Aorta (tissue), 5 donors: ENCODE measurements at regions not wholly inside any gene's neighbourhood (a gene's known extent, or its start where the extent isn't known, plus 50 kb on each side); places are given as distances from the start of the nearest gene placed in this dataset.
"Not testable (repeated sequence)": the region's sequence is repeated elsewhere in the genome, so short reads cannot be mapped to it uniquely, and the experiment has no call there.

Source experiments
- ATAC-seq: fragments of 200-7000 bp; cut with Tn5 transposase; one replicate; pipeline ENCODE4 v1.9.1; 2022; ENCODE audit warnings: moderate library complexity; ENCODE audit not compliant: low FRiP score
- DNase-seq, 2 donors: peaks; one replicate each; pipeline ENCODE4 v3.0.0-alpha.2; 2020
- H3K27ac ChIP-seq, 2 donors: one replicate each; pipeline ENCODE4 v1.5.1; 2013; ENCODE audit warnings: low read length in 2 of 2, mild to moderate bottlenecking in 2 of 2, moderate library complexity in 2 of 2, control low read depth in 1 of 2, inconsistent platforms in 1 of 2, low read depth in 1 of 2
- H3K27me3 ChIP-seq, 2 donors: one replicate each; pipeline ENCODE4 v1.6.1; 2013; ENCODE audit warnings: control low read depth in 1 of 2, low read length in 1 of 2, mild to moderate bottlenecking in 1 of 2, moderate library complexity in 1 of 2; ENCODE audit not compliant: insufficient read depth in 2 of 2, control insufficient read depth in 1 of 2
- H3K36me3 ChIP-seq, 2 donors: one replicate each; pipeline ENCODE4 v1.6.1; 2013; ENCODE audit warnings: control low read depth in 1 of 2, low read length in 1 of 2, mild to moderate bottlenecking in 1 of 2; ENCODE audit not compliant: insufficient read depth in 2 of 2, control insufficient read depth in 1 of 2
- H3K4me1 ChIP-seq, 2 donors: one replicate each; pipeline ENCODE4 v1.6.1; 2013; ENCODE audit warnings: low read length in 2 of 2, control low read depth in 1 of 2, mild to moderate bottlenecking in 1 of 2, moderate library complexity in 1 of 2; ENCODE audit not compliant: insufficient read depth in 2 of 2, control insufficient read depth in 1 of 2
- H3K4me3 ChIP-seq, 2 donors: one replicate each; pipeline ENCODE4 v1.5.1; 2013; ENCODE audit warnings: low read length in 2 of 2, control low read depth in 1 of 2, mild to moderate bottlenecking in 1 of 2
- H3K9me3 ChIP-seq: one replicate; pipeline ENCODE4 v1.6.1; 2013; ENCODE audit warnings: mild to moderate bottlenecking, low read length; ENCODE audit not compliant: control insufficient read depth
- WGBS, 2 donors: extraction: QIAGEN DNeasy Blood & Tissue Kit; methylation state at CpG; one replicate each; pipeline ENCODE4 v1.1.7; 2013; 5-methylcytosine and 5-hydroxymethylcytosine counted together
- intact Hi-C, 2 donors: fragments of 100-400 bp; cut with DNase I; formaldehyde crosslinking; loops; one replicate each; pipeline versions ENCODE4 v1.14.2 to v1.15.0; 2022
- donor health status: healthy with polysubstance abuse.
- donor health status: Bipolar disorder and iron deficiency.
- donor health status: DM: no; HTN: no; CAD: no.
- donor health status: DM: no; HTN: no; CAD: no.
- donor health status: DM: yes; HTN: yes; CAD: no.

DNA sequence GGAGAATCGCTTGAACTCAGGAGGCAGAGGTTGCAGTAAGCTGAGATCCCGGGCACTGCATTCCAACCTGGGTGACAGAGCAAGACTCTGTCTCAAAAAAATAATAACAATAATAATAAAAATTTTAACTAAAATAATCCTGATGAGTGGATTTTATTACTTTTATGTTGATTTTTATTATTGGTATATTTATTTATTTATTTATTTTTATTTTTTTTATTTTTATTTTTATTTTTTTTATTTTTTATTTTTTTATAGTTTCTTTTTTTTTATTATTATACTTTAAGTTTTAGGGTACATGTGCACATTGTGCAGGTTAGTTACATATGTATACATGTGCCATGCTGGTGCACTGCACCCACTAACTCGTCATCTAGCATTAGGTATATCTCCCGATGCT lies 90.6 kb upstream of the CLNK start:
- H3K36me3 ChIP-seq, intact Hi-C loops, H3K27ac ChIP-seq, H3K4me1 ChIP-seq, H3K4me3 ChIP-seq, ATAC-seq, DNase-seq, H3K27me3 ChIP-seq, H3K9me3 ChIP-seq: not testable (repeated sequence)
- 93 to 100% methylated on average over 2 to 3 of the region's 4 CpGs for WGBS, 2 donors

DNA sequence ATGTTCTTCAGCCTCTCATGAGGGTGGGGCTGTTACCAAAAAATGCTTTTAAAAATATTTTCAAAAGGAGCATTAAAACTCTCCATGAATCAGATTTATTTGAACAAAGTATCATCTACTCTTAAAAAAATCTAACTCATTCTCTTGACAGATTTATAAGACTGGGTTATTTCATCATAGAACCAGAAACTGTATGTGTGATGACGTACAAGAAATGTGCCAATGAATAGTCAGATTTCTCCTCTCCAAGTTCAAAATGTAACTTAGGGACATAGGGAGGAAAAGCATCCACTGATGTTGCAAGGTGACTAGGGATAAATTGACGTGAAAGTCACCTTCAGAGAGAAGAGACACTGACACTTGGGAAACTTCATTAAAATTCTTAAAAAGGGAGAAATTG lies 89.1 kb upstream of the CLNK start:
- Histone ChIP-seq H3K27ac (no peak overlapping the region), H3K9me3 (no peaks in the 10 kb centered on the region), H3K27me3 (no peaks in the 10 kb centered on the region), H3K4me3 (no peak overlapping the region), H3K36me3 (no peaks in the 10 kb centered on the region), H3K4me1 (peaks cover 0 to 3% of the 10 kb centered on the region in 2 donors)
- no peak for ATAC-seq
- WGBS, 2 donors = 76 to 86% methylated on average over 2 of the region's 2 CpGs
- intact Hi-C loops = no loop called here
- DNase-seq = no peak

DNA sequence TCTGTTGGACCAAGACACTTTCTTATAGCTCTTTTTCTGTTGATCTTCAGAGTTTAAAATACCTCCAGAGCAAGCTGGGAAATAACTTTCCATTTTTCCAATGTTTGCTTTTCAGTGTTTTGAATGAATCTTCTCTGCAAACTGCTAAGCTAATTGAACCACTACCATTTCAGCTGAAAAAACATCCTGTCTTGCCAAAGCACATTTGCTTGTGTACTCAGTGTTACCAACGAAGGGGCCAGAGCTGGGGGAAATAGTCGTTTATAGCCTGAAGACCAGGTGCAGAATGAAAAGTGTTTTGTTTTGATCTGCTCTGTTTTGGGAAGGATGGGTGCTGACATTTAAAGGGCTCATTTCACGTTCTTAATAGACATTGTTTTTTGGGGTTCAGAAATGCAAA lies 88.4 kb upstream of the CLNK start:
- Histone ChIP-seq H3K4me3 (no peak overlapping the region), H3K27me3 (no peaks in the 10 kb centered on the region), H3K36me3 (no peaks in the 10 kb centered on the region), H3K9me3 (no peaks in the 10 kb centered on the region), H3K4me1 (peaks cover 0 to 3% of the 10 kb centered on the region in 2 donors), H3K27ac (no peak overlapping the region)
- ATAC-seq (no peak), DNase-seq (no peak)
- 12 to 22% methylated on average over 3 of the region's 3 CpGs for WGBS, 2 donors
- intact Hi-C loops = no loop called here

DNA sequence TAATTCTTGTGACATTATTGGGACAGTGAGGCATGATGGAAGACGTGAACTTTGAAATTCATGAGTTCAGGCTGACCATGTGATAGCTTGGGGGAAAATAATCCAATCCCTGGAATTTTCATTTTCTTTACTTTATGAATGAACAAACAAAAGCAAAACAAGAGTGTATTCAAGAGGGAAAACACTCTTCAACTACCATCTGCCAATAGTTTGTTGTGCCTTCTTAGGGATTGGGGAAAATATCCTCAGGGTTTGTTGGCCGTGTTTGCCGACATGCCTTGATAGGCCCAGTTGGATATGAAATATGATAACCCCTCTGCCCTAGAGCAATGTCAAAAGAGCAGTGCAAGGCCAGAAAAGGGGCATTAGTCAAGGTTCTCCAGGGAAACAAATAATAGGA lies 80.8 kb upstream of the CLNK start:
- Histone ChIP-seq H3K36me3 (no peaks in the 10 kb centered on the region), H3K27me3 (no peaks in the 10 kb centered on the region), H3K27ac (no peak overlapping the region), H3K4me3 (no peak overlapping the region), H3K9me3 (no peaks in the 10 kb centered on the region), H3K4me1 (no peaks in the 10 kb centered on the region)
- no peak for ATAC-seq
- DNase-seq = no peak
- intact Hi-C loops = no loop called here
- 85 to 86% methylated on average over 3 of the region's 3 CpGs for WGBS, 2 donors

DNA sequence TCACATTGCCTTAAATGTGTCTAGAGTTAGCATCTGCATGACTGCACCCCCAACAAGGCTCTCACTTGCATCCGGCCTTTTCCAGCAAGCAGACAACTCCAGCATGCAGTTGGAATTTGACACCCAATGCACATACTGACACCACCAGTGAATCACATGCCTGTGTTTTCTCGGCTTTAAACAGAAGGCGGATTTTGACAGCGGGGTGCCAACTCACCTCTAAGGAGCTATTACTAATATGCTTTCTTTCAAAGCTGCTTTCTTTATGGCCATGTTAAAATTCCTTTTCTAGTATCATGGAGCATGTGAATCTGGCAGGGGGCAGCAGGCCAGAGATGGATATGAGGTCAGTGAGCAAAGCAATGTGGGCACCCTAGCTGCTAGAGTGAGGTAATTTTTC lies 78.0 kb upstream of the CLNK start:
- intact Hi-C loops = no loop called here
- 74 to 79% methylated on average over 4 of the region's 4 CpGs for WGBS, 2 donors
- Histone ChIP-seq H3K4me3 (no peak overlapping the region), H3K27ac (no peak overlapping the region), H3K27me3 (no peaks in the 10 kb centered on the region), H3K4me1 (no peaks in the 10 kb centered on the region), H3K36me3 (no peaks in the 10 kb centered on the region), H3K9me3 (no peaks in the 10 kb centered on the region)
- DNase-seq (no peak), ATAC-seq (no peak)

DNA sequence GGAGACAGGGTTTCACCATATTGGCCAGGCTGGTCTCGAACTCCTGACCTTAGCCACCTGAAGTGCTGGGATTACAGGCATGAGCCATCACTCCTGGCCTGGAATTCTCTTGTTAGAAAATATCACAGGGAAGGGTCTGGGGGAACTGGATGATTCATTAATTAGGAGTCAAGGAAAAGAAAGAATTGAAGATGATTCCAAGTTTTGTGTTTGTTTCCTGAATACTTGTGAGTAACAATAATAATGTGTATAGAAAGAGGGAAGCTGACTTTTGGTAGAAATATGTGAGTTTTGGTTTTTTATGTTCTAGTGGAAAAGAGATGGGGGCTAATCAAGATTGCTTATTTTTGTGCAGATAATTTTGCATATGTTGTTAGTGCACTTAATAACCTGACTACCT lies 77.3 kb upstream of the CLNK start:
- H3K27me3 ChIP-seq = no peaks in the 10 kb centered on the region
- DNase-seq = no peak
- 84 to 97% methylated on average over 1 of the region's 1 CpG for WGBS, 2 donors
- no peaks in the 10 kb centered on the region for H3K4me1 ChIP-seq
- intact Hi-C loops = no loop called here
- H3K4me3 ChIP-seq = no peak overlapping the region
- no peaks in the 10 kb centered on the region for H3K36me3 ChIP-seq
- no peak for ATAC-seq
- no peaks in the 10 kb centered on the region for H3K9me3 ChIP-seq
- no peak overlapping the region for H3K27ac ChIP-seq

DNA sequence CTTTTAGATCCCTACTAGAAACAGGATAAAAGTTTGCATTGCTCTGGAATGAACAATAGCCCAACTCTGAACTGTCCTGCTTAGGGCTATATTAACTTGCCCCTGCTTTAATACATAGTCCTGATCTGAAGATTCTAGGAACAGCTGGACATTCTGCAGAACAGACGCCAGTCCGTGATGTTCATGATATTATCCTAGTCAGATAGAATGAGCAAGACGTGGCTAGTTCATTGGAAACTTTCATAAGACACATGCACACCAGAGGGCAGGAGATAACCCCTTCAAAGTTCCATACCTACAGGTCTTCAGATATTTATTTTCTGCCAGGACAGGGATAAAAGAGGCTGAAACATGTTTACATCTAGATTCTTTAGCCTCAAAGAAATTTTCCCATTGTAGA lies 75.5 kb upstream of the CLNK start:
- DNase-seq (no peak), ATAC-seq (no peak)
- Histone ChIP-seq H3K27me3 (no peaks in the 10 kb centered on the region), H3K27ac (no peak overlapping the region), H3K9me3 (no peaks in the 10 kb centered on the region), H3K4me3 (no peak overlapping the region), H3K36me3 (no peaks in the 10 kb centered on the region), H3K4me1 (no peaks in the 10 kb centered on the region)
- 95% methylated on average over 3 of the region's 3 CpGs for WGBS, 2 donors
- intact Hi-C loops = no loop called here

DNA sequence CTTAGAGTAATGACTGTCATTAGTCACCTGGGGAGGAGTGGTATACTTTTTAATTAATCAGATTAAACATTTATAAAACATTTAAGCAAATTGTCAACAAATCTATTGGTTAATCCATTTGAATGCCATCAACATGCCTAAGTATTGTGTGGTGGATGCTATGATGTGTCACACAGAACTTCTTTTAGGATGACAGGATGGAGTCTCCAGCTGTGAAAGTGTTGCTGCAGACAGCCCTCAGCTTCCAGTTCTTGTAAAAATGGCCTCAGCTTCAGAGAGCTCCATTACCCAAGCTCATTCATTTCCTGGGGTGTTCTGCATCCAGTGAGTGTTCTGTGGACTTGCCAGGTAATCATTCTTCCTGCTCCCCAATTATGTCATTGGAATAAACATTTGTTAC lies 74.3 kb upstream of the CLNK start:
- Histone ChIP-seq H3K9me3 (no peaks in the 10 kb centered on the region), H3K4me3 (no peak overlapping the region), H3K36me3 (no peaks in the 10 kb centered on the region), H3K27me3 (no peaks in the 10 kb centered on the region), H3K27ac (no peak overlapping the region), H3K4me1 (no peaks in the 10 kb centered on the region)
- DNase-seq = no peak
- intact Hi-C loops = no loop called here
- ATAC-seq = no peak

DNA sequence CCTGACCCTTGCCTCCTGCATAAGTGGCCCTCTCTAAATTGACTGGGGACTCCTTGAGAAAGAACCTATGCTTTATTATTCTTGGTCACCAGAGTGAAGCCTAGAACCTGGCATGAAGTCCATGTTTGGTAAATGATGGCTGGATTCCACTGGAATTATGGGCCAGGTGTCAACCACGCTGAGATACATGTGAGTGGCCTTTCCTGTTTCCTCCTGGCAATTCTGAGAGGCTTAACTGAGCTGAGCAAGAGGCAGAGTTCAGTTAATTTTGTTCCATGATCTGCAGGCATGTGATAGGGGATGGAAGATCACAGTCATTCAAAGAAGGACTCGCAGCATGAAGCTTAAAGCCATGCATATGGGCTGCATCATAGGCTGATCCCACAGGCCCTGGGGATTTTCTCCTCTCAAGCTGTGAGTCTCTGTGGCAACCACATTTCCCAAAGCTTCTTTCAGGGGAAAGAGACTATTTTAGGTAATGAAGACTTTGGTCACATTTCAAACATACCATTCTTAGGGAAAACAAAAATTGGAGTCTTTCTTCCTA lies 69.4 kb upstream of the CLNK start:
- intact Hi-C loops = no loop called here
- no peaks in the 10 kb centered on the region for H3K9me3 ChIP-seq
- H3K36me3 ChIP-seq = no peaks in the 10 kb centered on the region
- no peaks in the 10 kb centered on the region for H3K27me3 ChIP-seq
- no peak for ATAC-seq
- 38 to 49% methylated on average over 2 of the region's 2 CpGs for WGBS, 2 donors
- no peaks in the 10 kb centered on the region for H3K4me1 ChIP-seq
- H3K27ac ChIP-seq = no peak overlapping the region
- no peak for DNase-seq
- H3K4me3 ChIP-seq = no peak overlapping the region
